ENCODE measurements at regions not wholly inside any gene's neighbourhood (a gene's known extent, or its start where the extent isn't known, plus 50 kb on each side); places are given as distances from the start of the nearest gene placed in this dataset.
"Not testable (repeated sequence)": the region's sequence is repeated elsewhere in the genome, so short reads cannot be mapped to it uniquely, and the experiment has no call there.

GRCh38 chr20:52302736-52303135, 111.2 kb upstream of the ZFP64 start:
- Histone ChIP-seq H3K9me3 (ENCODE audit: control insufficient read depth, insufficient read depth, low read length) (no peaks in the 10 kb centered on the region), H3K27me3 (ENCODE audit: control insufficient read depth, insufficient read depth, low read length) (no peaks in the 10 kb centered on the region), H3K4me3 (ENCODE audit: low read depth, low read length) (no peak overlapping the region), H3K27ac (ENCODE audit: low read depth, low read length) (no peak overlapping the region)
- DNase-seq (ENCODE audit: low read depth, low spot score), result no peak
- CTCF ChIA-PET, result no interaction called here
- TF ChIP-seq CTCF (IDR thresholded peaks at IDR 0.05; ENCODE audit: low read depth, low read length), result no peak
- POLR2A ChIA-PET, result no interaction called here

GRCh38 chr20:52302051-52302450, 110.5 kb upstream of the ZFP64 start:
- DNase-seq (ENCODE audit: low read depth, low spot score); CTCF ChIA-PET; H3K27me3 ChIP-seq (ENCODE audit: control insufficient read depth, insufficient read depth, low read length); H3K9me3 ChIP-seq (ENCODE audit: control insufficient read depth, insufficient read depth, low read length); H3K27ac ChIP-seq (ENCODE audit: low read depth, low read length); H3K4me3 ChIP-seq (ENCODE audit: low read depth, low read length); POLR2A ChIA-PET: not testable (repeated sequence)

- ChIA-PET POLR2A (no interaction called here), CTCF (interaction anchor here (4.0 kb wide), 1 partner anchor 17 kb away, joined by 37 read pairs; no protein-coding TSS in a partner anchor)
- Histone ChIP-seq H3K27ac (ENCODE audit: low read depth, low read length) (no peak overlapping the region), H3K9me3 (ENCODE audit: control insufficient read depth, insufficient read depth, low read length) (no peaks in the 10 kb centered on the region), H3K4me3 (ENCODE audit: low read depth, low read length) (no peak overlapping the region), H3K27me3 (ENCODE audit: control insufficient read depth, insufficient read depth, low read length) (no peaks in the 10 kb centered on the region)
- DNase-seq (ENCODE audit: low read depth, low spot score), result no peak
- no peak for TF ChIP-seq CTCF (IDR thresholded peaks at IDR 0.05; ENCODE audit: low read depth, low read length)
These were observed 104.0 kb upstream of the ZFP64 start for GRCh38 chr20:52295556-52295955.

GRCh38 chr20:52294106-52294628, 102.6 kb upstream of the ZFP64 start:
- ChIA-PET CTCF (interaction anchor here (0.5 to 4.0 kb wide), 2 partner anchors 13 to 18 kb away, joined by 5 to 37 read pairs; no protein-coding TSS in a partner anchor), POLR2A (no interaction called here)
- Histone ChIP-seq H3K27me3 (ENCODE audit: control insufficient read depth, insufficient read depth, low read length) (no peaks in the 10 kb centered on the region), H3K27ac (ENCODE audit: low read depth, low read length) (no peak overlapping the region), H3K4me3 (ENCODE audit: low read depth, low read length) (no peak overlapping the region), H3K9me3 (ENCODE audit: control insufficient read depth, insufficient read depth, low read length) (no peaks in the 10 kb centered on the region)
- TF ChIP-seq CTCF (IDR thresholded peaks at IDR 0.05; ENCODE audit: low read depth, low read length), result no peak
- DNase-seq (ENCODE audit: low read depth, low spot score), result no peak

GRCh38 chr20:52291109-52291508, 99.5 kb upstream of the ZFP64 start:
- ChIA-PET CTCF (no interaction called here), POLR2A (no interaction called here)
- Histone ChIP-seq H3K4me3 (ENCODE audit: low read depth, low read length) (no peak overlapping the region), H3K27ac (ENCODE audit: low read depth, low read length) (no peak overlapping the region), H3K27me3 (ENCODE audit: control insufficient read depth, insufficient read depth, low read length) (no peaks in the 10 kb centered on the region), H3K9me3 (ENCODE audit: control insufficient read depth, insufficient read depth, low read length) (no peaks in the 10 kb centered on the region)
- DNase-seq (ENCODE audit: low read depth, low spot score), result no peak
- TF ChIP-seq CTCF (IDR thresholded peaks at IDR 0.05; ENCODE audit: low read depth, low read length), result no peak

- no peak for DNase-seq (ENCODE audit: low read depth, low spot score)
- ChIA-PET POLR2A (no interaction called here), CTCF (no interaction called here)
- no peaks in the 10 kb centered on the region for H3K27me3 ChIP-seq (ENCODE audit: control insufficient read depth, insufficient read depth, low read length)
- no peak overlapping the region for H3K4me3 ChIP-seq (ENCODE audit: low read depth, low read length)
- H3K9me3 ChIP-seq (ENCODE audit: control insufficient read depth, insufficient read depth, low read length), result no peaks in the 10 kb centered on the region
- no peak overlapping the region for H3K27ac ChIP-seq (ENCODE audit: low read depth, low read length)
- no peak for TF ChIP-seq CTCF (IDR thresholded peaks at IDR 0.05; ENCODE audit: low read depth, low read length)
These were observed 99.0 kb upstream of the ZFP64 start for GRCh38 chr20:52290569-52290968.

All from AG04450 (cell line).